ENCODE measurements at regions not wholly inside any gene's neighbourhood (a gene's known extent, or its start where the extent isn't known, plus 50 kb on each side); places are given as distances from the start of the nearest gene placed in this dataset.

DNA sequence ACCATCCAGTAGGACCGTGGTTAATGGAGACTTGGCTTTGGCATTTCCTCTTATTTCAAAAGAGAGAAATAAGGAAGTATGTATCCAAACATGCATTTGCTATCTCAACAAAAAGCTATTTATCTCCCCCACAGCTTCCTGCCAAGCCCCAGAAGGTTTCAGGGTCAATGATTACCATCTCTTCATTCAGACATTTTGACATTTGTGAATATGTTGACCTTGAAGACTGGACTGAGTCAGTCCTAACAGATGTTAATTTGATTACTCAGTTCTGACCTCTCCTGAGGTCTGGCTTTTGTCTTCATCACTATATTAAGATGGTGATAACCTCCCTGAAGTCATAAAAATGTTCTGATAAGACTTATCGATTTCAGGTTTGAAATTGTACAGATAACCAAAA is 479.4 kb downstream of the AGTPBP1 start:
- no peak for TF ChIP-seq CTCF (IDR thresholded peaks at IDR 0.05)
- no peak for TF ChIP-seq POLR2A (IDR thresholded peaks at IDR 0.05)
